ENCODE measurements at regions not wholly inside any gene's neighbourhood (a gene's known extent, or its start where the extent isn't known, plus 50 kb on each side); places are given as distances from the start of the nearest gene placed in this dataset.

DNA sequence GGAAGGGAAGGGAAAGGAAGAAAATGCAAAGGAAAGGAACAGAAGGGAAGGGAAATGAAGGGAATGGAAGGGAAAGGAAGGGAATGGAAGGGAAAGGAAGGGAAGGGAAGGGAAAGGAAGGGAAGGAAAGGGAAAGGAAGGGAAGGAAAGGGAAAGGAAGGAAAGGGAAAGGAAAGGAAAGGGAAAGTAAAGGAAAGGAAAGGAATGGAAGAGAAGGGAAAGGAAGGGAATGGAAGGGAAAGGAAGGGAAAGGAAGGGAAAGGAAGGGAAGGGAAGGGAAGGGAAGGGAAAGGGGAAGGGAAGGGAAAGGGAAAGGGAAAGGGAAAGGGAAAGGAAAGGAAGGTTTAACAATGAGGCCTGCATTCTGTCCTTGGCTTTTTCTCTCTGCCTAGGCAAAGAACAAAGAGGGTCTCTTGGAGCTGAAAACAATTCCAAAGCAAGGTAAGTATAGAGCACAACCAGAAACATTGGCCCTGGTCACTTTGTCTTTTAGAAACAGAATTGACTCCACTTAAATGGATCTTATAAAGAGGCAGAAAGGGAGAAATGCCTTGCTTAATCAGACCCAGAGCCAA lies 525.9 kb upstream of the TMPO start:
- no peak for DNase-seq

DNA sequence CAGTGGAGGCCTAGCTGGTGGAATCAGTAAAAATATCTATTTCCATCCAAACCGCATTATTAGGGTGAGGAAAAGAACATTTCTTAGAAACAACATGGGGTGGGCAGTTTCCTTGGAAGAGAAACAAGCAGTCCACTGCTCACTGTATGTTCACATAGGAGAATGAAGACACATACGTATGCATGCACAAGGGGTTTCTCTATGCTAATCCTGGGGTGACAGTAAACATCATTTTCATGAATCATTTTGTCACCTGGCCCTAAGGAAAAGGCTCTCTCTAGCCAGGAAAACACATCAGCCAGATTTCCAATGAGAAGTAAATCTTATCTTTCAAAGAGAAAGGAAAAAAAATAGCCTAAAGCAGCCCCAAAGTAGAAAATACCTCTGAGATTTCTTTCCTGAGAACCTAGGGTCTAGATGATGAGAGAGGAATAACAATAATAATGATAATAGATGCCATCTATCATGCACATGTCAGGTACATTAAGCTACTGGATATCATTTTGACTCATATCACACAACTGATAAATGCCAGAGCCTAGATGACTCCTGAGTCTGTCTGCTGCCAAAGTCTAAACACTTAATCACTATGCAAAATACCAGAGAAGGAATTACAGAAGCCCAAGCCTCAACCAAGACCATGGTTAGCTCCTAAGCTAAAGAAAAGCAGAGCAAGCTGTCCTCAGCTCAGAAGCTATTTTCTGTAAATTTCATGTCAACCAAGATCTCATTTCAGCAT lies 520.5 kb upstream of the TMPO start:
- no peak for DNase-seq

DNA sequence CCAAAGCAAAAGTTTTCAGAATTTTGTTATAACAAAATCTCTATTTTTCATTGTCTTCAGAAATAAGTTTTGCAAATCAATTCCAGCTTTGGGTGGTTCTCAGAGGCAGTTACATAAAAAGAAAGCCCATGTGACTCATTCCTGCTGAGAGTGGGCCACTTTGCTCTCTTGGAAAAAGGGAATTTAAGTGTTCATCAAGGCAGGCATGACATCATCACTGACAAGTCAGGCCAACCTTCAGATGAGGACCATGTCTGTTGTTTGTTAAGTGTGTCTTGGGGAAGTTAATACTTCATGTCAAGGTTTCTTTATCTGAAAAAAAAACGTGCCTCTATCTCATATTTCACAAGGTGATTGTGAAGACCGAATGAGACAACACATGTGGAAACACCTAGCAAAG lies 519.8 kb upstream of the TMPO start:
- no peak for DNase-seq

DNA sequence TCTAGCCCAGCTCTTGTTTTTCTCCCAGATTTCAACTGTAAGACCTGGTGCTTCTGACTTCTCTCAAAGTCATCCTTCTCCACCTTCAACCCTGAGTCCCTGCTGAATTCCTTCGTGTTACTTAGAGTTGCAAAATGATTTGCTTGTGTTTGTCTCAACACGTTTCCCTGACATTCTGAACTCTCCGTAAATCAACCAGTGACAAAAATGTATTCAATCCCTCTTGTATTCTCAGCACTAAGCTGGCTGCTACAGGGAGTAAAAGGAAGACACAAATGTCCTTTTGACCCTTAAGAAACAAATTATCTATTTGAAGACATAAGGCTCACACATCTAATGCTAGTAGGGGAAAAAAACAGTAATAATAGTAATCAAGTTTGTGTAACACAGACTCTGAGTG lies 514.0 kb upstream of the TMPO start:
- DNase-seq = no peak

DNA sequence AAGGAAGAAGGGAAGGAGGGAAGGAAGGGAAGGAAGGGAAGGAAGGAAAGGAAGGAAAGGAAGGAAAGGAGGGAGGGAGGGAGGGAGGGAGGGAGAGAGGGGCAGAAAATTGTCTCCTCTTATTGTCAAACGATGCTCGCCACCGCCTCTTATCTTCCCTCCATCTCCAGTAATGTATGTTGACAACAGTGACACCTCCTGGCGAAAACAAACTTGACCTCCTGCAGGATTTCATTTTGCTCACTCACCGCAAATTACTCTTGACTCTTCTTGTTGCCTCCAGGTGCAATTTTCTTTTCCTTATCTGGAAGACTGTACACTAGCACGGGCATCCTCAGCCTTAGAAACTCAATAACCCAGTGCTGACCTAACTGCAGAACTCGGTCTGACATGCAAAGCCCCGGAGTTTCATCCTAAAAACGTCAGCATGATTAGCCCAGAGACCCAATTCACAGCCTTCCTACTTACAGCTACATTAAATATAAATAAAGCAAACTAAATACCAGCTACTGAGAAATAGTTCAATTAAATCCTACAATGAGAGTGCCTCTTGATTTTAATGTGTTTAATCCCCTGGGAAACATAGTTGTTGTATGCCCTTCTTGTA lies 512.4 kb upstream of the TMPO start:
- no peak for DNase-seq

DNA sequence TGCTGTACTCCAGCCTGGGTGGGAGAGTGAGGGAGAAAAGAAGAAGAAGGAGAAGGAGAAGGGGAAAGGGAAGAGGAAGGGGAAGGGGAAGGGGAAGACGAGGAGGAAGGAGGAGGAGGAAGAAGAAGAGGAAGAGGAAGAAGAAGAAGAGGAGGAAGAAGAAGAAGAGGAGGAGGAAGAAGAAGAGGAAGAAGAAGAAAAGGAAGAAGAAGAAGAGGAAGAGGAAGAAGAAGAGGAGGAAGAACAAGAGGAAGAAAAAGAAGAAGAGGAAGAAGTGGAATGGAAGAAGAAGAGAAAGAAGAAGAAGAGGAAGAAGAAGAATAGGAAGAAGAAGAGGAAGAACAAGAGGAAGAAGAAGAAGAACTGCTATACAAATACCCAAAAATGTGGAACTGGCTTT lies 507.4 kb upstream of the TMPO start:
- DNase-seq = no peak

DNA sequence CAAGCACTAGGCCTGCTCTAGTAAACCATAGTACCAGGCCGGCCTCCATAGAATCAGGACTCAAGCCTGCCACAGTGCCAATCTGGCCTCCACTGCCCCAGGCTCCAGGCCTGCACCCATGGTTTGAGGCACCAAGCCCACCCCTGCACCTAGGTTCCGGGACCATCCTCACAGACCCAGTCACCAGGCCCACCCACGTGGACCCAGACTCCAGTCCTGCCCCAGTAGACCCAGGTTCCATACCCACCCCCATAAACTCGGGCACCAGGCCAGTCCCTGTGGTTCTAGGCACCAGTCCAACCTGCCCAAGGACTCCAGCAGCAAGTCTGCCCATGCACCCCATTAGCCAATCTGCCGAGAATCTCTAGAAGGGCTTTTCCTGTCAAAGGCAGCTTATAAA lies 501.8 kb upstream of the TMPO start:
- DNase-seq = no peak

DNA sequence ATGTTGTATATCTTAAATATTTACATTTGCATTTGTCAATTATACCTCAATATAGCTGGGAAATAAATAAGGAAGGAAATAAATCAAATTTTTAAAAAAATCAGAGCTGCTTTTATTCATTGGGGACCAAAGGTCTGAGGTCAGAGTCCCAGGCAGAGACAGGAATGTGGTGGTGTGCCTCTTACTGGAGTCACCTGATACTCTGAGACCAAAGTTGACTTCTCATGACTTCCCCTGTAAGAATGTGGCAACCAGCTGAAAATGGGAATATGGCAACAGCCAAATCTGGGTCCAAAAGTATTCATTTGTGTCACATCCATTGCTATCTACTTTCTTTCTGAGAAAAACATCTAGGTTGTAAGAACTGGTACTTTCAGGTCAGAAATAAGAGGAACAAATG lies 496.6 kb upstream of the TMPO start:
- no peak for DNase-seq

DNA sequence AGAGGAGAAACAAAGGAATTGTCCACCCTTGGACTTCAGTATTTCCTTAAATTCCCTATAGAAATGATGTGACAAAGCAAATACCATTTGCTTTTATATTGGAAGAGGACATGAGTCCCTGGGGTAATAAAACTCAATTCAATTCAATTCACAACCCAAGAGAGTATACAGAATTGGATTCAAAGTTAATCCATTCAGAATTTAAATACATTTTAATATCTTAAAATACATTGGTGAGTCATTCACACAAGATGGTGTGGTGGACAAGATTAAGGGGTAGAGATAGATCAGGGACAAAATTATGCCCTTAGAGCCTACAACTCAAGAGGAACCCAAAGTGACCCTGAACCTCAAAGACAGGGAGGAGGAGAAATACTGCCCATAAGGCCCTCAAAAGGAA lies 495.0 kb upstream of the TMPO start:
- no peak for DNase-seq

DNA sequence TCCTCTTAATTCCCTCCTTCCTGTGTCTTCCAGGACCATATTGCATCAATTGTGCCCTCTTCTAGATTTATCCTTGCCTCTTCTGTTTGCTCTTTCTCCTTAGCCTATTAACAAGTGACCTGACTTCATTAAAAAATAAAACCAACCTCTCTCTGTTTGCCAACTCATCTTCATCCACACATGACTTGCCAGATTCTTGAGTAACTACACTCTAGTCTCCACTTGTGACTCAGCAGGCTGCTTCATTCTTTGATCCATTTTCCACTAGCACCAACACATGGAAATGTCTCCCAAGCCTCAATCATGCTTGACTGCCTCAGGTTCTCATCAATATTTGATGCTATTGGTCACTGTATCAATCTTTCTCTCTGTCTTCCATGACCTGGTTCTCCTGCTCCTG lies 492.4 kb upstream of the TMPO start:
- DNase-seq = no peak

DNA sequence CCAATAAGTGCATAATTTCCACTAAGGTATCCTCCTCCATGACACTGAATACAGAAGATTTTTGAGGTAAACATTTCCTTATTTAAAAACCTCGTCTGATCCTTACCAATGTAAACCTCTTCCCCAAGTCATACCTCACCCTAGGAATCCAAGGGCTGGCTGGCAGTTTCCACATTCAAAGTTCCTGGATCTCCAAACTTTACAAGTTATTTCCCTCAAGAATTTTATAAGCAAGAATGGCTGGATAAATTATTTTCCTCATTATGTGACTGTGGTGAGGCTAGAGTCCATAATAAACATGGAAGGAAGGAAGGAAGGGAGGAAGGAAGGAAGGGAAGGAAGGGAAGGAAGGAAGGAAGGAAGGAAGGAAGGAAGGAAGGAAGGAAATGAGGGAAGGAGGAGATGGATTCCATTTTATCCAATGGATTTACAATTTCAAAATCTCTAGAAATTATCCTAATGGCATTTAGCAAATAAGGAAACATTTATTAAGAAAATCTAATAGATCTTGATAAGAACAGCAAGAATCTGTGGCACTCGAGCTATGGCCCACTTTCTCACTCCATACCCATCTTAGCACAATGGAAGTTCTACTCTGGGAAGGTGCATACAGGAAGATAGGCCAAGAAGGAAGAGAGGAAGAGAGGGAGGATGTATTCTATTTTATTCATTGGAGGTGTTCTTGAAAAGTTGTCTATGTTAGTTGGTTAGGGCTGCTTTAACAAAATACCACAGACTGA lies 477.8 kb upstream of the TMPO start:
- no peak for DNase-seq

DNA sequence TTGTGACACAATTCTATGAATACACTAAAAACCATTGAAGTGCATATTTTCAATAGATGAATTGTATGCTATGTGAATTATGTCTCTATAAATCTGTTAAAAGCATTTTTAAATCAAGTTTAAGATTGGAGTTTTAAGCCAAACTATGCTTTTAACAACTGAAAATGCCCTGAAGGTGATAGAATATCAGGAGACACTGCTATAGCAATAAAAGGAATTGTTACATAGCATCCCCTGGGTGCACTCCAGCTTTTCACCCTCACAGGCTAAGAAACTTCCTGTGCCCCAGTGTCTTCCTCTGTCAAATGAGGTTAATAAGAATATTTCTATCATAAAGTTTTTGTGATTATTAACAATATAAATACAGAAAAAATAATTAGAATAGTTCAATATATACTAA lies 472.7 kb upstream of the TMPO start:
- no peak for DNase-seq

DNA sequence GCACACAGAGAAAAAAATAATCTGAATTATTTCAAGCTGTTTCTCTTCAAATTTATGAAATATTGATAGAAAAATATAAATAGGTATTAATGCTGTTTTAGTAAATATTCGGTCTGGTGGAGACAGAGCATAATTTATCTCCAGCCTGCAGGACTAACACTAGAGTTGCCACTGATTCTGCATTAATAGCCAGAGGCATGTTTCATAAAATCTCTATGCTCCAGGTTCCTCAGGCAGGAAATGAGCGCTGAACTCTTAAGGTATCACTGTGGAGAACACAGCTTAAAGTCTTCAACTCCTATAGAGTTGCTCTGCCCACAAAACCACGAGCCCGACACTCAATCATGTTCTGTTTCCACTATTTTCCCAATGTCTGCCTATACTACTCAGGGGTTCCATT lies 470.0 kb upstream of the TMPO start:
- DNase-seq = no peak

DNA sequence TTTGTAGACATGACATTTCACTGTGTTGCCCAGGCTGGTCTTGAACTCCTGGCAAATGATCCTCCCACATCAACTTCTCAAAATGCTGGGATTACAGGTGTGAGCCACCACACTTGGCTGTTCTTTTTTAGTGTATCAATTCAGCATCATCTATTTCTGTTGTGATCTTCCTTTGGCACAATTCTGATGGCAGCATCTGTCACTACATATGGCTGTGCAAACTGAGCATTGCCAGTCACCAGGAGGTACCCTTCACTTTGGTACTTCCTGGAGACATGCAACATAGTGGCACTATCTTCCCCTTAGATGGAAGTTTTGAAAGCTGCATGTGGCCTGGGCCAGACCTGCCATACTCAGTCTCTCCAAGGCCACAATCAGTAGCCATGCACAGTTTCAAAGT lies 467.1 kb upstream of the TMPO start:
- no peak for DNase-seq

DNA sequence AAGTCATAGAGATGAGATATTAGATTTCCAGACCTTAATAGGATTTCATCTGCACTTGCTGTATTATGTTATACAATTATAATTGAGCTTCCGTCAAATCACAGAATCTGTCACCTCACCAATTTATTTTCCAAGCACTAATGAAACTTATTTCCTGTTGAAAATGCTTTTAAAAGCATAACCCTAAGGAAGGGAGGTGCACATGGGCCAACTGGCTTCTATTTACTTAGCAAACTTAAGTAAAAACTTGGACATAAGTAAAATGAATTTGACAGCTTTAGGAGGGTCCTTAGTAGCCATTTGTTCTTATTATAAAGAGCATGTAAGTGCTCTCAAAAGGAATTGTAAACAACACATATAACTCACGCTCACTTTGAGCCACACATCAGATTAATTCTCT lies 462.2 kb upstream of the TMPO start:
- DNase-seq = no peak

DNA sequence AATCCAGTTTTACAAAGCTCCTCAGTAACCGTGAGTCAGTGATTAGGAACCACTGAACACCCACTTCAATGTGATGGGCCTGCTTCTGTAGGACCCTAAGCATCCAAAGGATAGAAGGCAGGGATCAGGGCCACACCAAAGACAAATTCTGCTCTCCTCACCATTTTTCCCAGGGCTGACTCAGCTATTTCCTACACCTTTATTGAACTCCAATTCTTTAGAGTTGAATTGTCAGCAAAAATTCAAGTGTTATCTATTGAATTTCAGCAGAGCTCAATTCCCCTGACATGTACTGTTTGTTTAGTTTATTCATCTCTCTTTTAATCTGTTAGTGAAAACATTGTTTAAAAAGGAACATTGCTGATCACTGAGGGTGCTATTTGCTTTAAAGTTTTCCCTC lies 457.7 kb upstream of the TMPO start:
- no peak for DNase-seq

DNA sequence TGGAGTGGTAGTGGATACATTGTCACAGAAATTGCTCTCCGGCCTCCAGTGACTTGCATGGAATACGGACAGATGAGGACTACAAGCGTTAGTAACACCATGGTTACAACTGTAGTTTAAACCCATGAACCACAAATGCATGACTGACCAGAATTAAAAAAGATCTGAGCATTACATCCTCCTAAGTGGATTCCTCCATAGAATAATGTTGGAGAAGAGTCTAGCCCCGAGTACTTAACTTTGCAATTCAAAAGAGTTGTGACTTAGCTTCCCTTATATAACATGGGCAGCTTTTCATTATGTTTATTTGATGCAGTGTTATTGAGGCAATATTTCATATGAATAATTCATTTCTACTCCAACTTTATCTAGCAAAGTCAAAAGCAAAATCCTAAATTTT lies 457.2 kb upstream of the TMPO start:
- DNase-seq = no peak

DNA sequence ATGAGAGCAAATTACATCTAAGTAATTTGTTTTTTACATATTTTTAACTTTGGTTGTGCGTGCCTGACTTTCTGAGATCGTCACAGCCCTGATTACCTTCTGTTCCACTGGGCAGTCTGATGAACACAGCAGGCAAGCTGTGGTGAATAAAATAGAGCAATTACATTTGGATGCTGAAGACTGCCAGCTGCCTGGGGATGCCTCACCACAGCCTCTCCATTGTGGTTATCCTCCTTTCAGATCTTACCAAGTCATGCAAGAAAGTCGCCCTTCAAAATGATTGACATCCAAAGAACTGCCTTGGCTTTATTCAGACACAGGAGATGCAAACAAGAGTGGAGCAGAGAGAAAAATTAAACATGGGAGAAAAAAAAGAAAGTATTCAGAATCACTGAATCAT lies 456.6 kb upstream of the TMPO start:
- DNase-seq = no peak

DNA sequence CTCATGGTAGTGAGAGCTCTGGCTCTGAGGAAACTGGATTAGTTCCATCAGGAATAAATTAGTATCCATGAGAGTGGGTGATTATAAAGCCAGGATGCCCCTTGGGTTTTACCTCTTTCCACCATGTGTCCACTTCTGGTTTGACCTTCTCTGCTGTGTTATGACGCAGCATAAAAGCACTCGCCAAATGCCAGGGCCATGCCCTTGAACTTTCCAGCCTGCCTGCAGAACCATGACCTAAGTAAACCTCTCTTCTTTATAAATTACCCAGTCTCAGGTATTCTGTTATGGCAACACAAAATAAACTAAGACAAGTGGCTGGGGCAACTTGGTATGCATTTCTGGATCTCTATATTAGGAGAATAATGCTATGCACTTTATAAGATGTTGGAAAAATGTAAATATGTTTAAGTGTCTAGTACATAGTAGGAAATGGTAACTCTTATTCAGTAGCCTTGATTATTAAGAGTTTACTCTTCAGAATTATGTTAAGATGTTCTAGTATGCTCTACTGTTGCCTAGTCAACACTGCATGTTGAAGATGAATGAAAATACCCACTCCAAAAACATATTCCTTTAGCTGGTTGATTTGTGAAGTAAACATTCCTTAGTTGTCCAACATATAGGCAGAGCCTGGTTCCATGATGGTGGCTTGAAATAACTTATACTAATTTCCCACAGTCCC lies 455.6 kb upstream of the TMPO start:
- DNase-seq = no peak

DNA sequence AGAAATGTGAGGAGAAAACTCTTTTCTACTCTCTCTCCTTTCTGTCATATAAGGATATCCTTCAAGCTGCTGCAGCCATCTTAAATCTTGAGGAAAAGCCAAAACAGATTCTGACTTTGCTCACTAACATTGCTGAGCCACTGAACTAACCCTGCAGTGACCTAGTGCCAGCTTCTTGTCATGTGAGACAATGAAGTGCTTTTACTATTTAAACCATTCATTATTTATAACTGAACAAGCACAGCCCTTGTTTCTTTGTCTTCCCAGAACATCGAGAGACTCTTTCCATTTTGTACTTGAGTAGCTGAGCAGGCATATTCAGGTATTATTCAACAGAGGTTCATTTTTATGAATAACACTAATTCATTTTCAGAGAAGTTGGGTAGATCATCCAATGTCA lies 455.0 kb upstream of the TMPO start:
- DNase-seq = no peak

DNA sequence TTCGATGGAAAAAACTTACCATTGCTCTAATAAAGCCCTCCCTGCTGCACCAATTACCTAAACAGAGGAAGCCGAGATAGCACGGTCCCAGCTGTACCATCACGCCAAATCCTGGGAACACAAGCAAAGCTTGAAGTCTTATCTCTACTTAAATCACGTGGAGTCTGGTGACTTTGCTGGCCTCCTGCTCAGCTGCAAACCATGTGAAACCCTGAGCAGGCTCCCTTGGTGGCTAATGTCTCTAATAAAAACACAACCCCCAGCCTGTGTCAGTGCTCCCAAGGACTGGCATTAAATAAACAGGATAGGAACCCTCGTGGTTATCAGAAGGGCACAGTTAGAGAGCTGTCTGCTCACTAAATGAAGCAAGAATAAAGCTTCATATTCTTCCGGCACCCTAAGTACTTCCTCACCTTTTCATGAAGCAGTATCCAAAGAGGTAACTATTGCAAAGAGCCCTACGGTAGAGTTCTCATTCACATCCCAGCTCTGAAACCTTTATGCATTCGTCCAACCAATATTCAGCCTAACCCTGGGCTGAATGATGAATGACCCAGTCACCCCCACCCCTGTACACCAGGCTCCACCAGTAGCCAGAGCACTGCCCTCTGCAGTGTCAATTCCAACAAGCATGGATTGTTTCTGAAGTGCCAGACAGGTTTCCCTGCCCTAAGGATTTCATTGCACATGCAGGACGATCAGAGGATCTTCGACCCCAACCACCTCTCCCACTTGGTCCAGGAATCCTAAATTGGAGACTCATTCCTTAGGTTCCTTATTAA lies 452.7 kb upstream of the TMPO start:
- no peak for DNase-seq

DNA sequence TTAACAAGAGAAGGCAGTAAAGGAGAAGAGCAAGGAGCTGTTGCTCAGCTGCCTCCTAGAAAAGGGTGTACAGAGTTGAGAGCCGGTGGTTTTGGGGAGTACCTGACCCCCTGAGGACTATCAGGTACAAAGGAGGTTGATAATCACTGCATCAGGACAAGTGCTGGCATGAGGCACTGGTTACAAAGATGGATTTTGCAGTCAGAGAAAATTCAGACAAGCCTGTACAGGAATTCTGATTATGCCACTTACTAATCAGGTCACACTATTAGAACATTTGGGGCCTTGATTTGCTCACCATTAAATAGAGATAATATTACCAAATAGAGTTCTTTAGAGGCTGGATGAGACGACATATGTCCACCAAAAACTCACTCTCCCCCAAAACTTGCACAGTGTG lies 450.9 kb upstream of the TMPO start:
- DNase-seq = no peak

DNA sequence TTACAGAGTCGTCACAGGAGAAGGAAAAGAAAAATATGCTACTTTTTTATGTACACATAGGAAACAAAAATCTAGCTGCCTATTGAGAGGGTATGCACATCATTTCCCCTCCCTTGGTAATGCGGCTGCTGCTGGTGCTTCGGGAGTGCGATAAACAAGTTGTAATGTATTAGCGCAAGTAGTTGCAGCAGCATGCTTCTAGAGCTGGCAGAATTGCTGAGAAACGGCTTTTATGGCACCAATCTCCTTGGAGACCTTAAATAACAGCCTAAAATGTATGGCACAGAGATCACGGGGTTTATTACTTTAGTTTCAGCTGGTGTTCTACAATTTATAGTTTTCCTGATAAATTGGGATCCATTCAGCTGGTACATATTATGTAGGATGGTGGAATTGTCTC lies 447.6 kb upstream of the TMPO start:
- DNase-seq = no peak

All from NCI-H1694 (cell line).